Pulmonary artery endothelial cell (primary cell): ENCODE measurements at regions not wholly inside any gene's neighbourhood (a gene's known extent, or its start where the extent isn't known, plus 50 kb on each side); places are given as distances from the start of the nearest gene placed in this dataset.

Source experiments
- DNase-seq: peaks from one replicate; pipeline ENCODE4 v3.0.0-alpha.2; 2011; ENCODE audit warnings: low read depth, low spot score

GRCh38 chr9:113781381-113781780 lies 94.7 kb upstream of the ZNF618 start:
- DNase-seq = no peak

GRCh38 chr9:113781896-113782295 lies 94.2 kb upstream of the ZNF618 start:
- no peak for DNase-seq

GRCh38 chr9:113783475-113783874 lies 92.6 kb upstream of the ZNF618 start:
- no peak for DNase-seq

DNA sequence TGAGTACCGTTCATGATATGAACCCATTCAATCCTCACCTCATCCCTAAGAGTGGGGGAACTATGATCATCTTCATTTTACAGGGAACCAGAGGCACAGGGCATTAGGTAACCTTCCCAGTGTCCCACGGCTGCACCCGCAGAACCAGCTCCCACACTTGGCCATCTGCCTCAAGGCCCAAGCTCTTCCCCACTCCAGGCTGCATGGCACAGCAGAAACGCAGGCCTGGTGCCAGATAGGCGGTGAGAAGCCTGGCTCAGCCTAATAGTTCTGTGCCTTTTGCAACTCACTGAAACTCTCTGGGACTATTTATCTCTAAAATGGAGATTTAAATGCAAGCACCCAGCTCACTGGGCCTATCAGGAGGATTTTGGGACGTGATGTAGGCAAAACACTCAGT lies 90.8 kb upstream of the ZNF618 start:
- DNase-seq = no peak

DNA sequence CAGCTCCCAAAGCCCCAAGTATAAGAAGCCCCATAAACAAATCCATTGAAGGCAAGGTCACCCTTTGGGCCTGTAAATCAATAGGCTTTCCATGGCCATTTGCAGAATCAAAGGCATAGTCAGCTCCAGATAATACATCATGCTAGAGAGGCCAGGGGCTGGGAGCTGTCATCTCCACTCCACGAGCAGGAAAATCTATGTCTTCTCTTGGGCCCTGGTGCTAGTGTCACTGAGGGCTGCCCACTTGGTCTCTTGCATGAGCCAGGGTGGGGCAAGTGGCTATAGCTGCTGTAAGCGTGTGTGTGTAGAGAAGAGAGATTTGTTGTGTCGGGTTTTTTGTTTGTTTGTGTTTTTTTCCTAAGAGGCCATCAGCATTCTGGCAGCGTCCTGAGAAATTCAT lies 90.0 kb upstream of the ZNF618 start:
- no peak for DNase-seq

GRCh38 chr9:113787871-113788270 lies 88.2 kb upstream of the ZNF618 start:
- no peak for DNase-seq

GRCh38 chr9:113788616-113789330 lies 87.3 kb upstream of the ZNF618 start:
- no peak for DNase-seq

- DNase-seq = no peak
These were observed 86.0 kb upstream of the ZNF618 start for GRCh38 chr9:113790093-113790492.

DNA sequence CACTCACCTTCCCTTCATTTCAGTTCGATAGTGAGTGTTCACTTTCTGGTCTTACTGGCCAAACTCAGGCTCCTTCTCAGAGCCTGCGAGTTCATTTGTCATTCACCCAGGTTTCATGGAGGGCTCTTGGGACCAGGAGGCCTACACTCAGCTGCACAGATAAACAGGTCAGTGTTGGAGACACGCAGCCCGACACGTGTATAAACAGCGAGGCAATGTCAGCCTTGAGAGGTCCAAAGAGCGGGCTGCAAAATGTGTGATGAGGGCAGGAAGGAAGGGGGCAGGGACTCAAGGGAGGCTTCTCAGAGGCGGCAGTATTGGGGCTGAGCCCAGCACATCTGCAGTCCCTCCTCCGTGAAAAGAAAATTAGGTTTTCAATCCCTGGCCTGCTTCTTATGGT lies 82.6 kb upstream of the ZNF618 start:
- no peak for DNase-seq

DNA sequence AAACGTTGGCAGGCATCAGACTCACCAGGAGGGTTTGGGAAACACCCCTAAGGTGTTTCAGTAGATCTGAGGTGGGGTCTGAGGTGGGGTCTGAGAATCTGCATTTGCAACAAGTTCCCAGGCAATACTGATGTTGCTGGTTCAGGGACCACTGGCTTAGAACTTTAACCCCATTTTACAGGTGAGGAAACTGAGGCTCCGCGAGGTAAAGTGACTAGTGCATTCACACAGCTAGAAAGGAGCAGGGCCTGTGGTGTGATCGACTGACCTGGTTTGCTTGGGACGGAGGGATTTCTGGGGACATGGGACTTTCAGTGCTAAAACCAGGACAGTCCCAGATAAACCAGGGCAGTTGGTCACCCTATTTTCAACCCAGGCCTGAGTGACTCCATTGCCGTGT lies 81.4 kb upstream of the ZNF618 start:
- no peak for DNase-seq

DNA sequence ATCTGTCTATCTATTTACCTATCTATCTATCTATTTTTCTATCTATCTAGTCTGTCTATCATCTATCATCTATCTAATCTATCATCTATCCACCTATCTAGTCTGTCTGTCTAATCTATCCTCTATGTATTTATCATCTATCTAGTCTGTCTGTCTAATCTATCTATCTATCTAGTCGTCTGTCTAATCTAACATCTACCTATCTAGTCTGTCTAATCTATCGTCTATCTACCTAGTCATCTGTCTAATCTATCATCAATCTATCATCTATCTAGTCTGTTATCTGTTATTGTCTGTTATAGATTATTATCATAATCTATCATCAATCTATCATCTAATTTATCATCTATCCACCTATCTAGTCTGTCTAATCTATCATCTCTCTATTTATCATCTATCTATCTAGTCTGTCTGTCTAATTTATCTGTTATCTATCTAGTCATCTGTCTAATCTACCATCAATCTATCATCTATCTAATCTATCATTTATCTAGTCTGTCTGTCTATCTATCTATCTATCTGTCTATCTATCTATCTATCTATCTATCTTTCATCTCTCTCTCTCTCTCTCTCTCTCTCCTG lies 80.2 kb upstream of the ZNF618 start:
- no peak for DNase-seq

GRCh38 chr9:113796646-113797426 lies 79.3 kb upstream of the ZNF618 start:
- DNase-seq = no peak

- no peak for DNase-seq
These were observed 77.8 kb upstream of the ZNF618 start for GRCh38 chr9:113798062-113799030.

DNA sequence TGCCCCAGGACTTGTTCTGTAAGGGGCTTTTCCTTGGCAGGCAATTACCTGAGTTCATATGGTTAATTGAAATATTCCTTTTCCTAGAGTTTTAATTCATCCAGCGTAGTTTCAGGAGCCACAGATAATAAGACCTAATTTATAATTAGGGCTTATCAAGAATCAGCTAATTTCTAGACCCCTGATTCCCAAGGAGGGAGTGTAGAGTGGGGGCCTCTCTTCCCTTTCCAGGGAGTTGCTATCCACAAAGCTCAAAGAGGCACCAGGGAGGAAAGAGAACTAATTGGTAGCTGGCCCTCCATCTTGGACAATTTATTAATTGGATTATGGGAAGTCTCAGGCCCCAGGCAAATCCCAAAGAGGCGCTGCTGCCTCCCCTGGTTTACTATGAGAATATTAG lies 75.8 kb upstream of the ZNF618 start:
- no peak for DNase-seq

DNA sequence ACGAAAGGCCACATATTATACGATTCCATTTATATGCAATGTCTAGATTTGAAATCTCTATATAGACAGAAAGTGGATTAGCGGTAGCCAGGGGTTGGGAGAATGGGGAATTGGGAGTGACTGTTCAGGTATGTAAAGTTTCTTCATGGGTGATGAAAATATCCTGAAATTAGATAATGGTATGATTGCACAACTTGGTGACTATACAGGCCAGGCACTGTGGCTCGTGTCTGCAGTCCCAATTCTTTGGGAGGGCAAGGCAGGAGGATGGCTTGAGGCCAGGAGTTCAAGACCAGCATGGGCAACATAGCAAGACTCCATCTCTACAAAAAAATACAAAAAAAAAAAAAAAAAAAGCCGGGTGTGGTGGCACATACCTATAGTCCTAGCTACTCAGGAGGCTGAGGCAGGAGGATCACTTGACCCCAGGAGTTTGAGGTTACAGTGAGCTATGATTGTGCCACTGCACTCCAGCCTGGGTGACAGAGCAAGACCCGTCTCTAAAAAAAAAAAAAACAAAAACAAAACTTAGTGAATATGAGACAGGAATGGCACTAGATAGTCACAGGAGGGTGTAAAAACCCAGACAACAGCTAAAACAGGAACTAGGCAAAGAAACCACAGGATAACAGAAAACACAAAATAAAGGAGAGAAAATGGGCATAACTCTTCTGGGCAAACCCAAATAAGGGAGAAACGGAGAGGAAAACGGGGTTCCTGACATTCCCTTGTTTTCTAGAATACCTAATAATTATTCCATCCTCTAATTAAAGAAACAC lies 72.1 kb upstream of the ZNF618 start:
- no peak for DNase-seq

DNA sequence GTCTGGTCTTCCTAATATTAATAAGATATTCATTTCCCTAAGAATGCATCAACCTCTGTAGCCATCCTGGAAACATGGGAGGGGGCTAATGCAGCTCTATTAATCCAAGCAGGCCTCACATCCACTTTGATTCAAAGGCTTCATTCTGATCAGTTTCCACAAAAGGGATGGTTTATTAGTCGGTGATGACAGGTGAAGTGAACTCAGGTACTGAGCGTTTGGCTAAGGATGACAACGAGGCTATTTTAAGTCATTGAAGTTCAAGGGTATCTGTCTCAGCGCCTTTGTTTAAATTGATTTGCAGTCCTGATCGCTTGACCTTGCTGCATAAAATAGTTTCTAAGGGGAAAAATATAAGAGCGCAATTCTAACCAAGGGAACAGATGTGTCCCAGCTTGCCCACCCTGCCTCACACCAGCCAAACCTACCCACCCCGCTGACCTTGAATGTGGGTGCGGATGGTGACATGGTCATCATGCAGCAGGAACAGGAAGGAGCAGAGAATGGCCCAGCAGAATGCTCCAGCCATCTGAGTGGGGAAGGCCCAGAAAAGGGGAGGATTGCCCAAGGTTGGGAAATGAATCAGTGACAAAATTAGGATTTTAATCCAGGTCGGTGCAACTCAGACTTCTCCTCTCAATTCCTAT lies 70.5 kb upstream of the ZNF618 start:
- DNase-seq = no peak

DNA sequence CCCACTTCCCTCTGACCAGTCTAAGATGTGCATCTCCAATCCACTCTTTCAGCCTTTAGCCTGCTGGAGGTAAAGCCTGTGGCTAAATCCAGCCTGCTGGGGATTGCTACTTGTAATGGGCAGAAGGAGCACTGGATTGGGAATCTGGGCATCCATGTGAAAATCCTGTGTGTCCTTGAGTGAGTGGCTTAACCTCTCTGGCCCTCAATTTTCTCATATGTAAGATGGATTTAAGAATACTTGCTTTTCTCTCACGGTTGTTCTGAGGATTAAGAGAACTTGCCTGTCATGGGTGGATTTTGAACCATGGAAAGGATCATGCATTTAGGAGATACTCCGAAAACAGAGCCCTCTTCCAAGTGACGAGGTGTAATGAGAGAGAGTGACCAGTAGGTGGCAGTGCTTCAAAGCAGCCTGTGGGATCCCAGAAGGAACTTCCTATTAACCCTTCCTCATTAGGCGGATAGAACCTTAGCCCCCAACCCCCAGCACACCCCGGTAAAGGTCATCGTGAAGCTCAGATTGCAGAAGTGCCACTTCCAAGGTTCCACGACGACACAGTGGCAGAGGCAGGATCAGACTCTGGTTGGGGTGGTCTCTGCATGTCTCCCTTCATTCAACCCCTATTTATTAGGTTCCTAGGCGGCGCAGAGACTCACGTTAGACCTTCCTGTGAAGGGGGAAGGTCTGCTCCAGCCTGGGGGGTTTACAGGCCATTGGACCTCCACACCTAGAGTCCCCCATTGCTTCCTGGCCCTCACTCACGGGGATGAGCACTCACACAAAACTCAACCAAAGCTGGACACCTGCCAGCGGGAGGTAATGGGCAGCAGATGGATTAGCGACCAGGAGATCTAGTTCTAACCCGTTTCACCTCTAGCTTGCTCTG lies 68.7 kb upstream of the ZNF618 start:
- DNase-seq = no peak

DNA sequence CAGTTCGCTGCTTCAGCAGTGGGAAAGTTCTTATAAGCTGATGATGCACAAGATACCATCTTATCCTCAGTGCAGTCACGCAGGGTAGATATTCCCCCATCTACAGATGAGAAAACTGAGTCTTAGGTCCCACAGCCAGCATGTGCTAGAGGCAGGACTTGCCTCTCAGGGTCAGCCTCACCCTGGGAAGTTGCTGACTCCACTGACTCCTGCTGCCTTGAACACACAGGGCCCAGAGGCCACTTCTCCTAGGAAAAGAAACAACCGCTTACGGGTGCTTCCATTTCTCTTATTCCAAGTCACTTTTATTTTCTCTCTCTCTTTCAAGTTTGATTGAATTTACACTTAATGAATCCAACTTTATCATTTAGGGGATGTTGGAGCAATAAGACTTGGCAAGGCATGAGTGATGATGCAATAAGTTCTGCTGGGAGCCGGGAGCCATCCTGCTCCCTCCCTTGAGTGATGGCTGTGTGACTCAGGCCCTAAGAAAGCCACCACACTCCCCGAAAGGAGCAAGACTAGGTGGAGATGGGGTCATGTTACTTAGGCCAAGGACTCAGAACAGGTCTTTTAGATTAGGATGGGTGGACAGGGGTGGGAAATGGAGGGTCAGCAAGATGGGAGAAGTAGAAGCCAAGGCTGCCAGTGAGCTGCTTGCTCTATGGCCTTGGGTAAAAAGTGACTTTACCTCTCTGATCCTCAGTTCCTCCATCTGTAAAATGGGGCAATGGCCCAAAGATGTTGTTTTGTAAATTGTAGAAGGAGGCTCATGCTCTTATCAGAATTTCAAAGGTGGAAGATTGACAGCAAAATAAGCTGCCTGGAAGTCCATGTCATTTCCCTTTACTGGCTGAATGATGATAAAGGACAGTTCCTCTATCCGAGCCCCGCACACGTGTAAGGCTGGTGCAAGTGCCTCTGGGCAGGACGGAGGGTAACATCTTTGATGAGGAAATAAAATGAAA lies 67.4 kb upstream of the ZNF618 start:
- DNase-seq = no peak
